ENCODE measurements at regions not wholly inside any gene's neighbourhood (a gene's known extent, or its start where the extent isn't known, plus 50 kb on each side); places are given as distances from the start of the nearest gene placed in this dataset.

DNA sequence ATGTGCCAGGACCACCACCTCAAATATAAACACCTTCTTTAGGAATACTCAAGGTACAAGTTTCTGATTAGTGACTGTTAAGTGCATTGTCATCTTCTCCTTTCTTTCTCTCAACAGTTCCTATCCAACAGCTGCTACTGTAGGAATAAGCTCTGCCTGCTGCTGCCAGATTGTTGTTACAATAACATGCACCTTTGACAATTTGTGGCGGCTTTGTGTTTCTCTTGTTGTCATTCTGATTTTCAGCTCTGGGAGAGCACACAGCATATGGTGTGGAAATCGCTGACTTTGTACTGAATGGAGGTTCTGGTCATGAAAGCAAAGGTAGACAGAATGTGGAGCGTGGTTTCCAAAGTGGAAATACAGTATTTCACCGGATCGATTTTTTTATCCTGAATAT, 182.8 kb downstream of the SEC23IP start:
- TF ChIP-seq POLR2A (IDR thresholded peaks at IDR 0.05) (no peak), EP300 (IDR thresholded peaks at IDR 0.05) (no peak)
- TF ChIP-seq, protein P1, sequence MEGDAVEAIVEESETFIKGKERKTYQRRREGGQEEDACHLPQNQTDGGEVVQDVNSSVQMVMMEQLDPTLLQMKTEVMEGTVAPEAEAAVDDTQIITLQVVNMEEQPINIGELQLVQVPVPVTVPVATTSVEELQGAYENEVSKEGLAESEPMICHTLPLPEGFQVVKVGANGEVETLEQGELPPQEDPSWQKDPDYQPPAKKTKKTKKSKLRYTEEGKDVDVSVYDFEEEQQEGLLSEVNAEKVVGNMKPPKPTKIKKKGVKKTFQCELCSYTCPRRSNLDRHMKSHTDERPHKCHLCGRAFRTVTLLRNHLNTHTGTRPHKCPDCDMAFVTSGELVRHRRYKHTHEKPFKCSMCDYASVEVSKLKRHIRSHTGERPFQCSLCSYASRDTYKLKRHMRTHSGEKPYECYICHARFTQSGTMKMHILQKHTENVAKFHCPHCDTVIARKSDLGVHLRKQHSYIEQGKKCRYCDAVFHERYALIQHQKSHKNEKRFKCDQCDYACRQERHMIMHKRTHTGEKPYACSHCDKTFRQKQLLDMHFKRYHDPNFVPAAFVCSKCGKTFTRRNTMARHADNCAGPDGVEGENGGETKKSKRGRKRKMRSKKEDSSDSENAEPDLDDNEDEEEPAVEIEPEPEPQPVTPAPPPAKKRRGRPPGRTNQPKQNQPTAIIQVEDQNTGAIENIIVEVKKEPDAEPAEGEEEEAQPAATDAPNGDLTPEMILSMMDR (IDR thresholded peaks at IDR 0.05), result no peak
- WGBS, 3 donors, result 62 to 81% (median 70%) methylated on average over 5 of the region's 5 CpGs
- no peak for DNase-seq
- Histone ChIP-seq H3K4me3 (no peak overlapping the region), H3K36me3 (no peaks in the 10 kb centered on the region), H3K27ac (no peak overlapping the region), H3K27me3 (no peaks in the 10 kb centered on the region), H3K4me1 (ENCODE audit: insufficient read depth) (no peaks in the 10 kb centered on the region), H3K9me3 (no peaks in the 10 kb centered on the region)
- intact Hi-C loops (cut with DNase I), result no loop called here

GRCh38 chr10:120076996-120077706, 184.6 kb downstream of the SEC23IP start:
- no peaks in the 10 kb centered on the region for H3K27me3 ChIP-seq
- H3K27ac ChIP-seq, result no peak overlapping the region
- DNase-seq, result no peak
- intact Hi-C loops (cut with DNase I), result no loop called here
- no peak overlapping the region for H3K4me3 ChIP-seq
- 54 to 77% (median 55%) methylated on average over 11 of the region's 11 CpGs for WGBS, 3 donors
- no peaks in the 10 kb centered on the region for H3K4me1 ChIP-seq (ENCODE audit: insufficient read depth)
- H3K36me3 ChIP-seq, result no peaks in the 10 kb centered on the region
- TF ChIP-seq POLR2A (IDR thresholded peaks at IDR 0.05) (no peak), EP300 (IDR thresholded peaks at IDR 0.05) (no peak)
- TF ChIP-seq, protein P1 (IDR thresholded peaks at IDR 0.05), result no peak
- no peaks in the 10 kb centered on the region for H3K9me3 ChIP-seq

DNA sequence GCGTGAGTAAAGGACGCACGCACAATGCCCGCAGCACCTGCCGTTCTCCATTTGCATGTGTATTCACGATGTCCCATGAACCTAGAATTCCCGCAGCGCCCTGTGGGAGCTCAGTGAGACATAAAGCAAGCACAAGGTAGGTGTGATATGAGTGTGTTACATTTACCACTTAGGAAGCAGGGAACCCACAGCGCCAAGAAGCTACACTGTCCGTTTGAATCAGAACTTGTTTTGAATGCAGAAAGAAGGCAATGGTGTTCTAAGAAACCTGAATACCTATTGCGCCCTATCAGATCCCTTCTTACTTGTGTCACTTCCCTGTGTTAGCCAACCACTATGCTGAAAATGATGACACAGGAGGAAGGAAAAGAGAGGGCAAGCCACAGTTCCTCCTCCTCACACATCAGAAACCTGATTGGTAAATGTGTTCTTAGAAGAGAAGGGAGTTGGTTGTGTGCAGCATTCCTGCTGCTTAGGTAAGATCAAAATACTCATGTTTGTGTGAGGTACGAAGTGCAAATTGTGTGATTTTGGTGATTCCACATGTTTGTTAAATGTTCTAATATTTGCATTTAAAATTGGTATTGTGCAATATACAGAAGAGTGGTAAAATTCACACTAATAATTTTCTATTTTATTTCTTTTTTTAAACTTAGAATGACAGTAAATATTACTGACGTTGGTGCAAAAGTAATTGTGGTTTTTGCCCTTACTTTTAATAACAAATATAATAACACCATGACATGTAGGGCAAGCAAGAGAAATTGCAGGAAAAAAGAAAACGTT, 185.4 kb downstream of the SEC23IP start:
- no peak for DNase-seq
- H3K27me3 ChIP-seq, result no peaks in the 10 kb centered on the region
- WGBS, 3 donors, result 38 to 60% (median 52%) methylated on average over 14 of the region's 14 CpGs

DNA sequence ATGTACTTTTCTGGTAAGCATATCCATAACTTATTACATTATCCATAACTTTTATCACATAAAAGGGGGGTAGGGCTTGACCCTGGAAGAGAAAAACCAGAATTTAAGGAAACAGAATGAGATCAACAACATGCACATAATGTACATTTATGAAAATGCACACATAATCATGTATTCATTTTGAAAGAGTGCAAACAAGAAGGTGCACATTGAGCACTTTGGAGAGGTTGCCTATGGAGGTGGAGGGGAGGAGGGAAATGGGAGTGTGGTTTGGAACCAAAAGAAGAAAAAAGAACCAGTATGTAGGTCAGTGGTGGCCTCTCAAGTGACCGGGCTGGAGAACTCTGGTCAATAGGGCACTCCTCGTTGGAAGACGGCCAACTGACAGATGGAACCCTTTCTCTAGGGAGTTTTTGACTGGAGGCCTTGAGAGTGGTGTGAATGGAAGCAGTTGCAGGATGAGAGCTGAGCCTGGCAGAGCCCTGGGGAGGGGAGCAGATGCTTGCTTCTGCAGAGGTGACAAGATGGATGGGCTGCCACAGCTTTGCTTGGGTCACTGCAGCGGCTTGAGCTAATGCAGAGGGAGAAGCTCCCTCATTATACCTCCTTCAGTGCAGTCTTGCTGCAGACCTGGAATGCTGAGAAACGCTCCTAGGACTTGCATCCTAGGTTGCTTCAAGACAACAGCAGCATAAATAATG, 192.7 kb downstream of the SEC23IP start:
- DNase-seq, result no peak
- Histone ChIP-seq H3K27me3 (no peaks in the 10 kb centered on the region), H3K4me1 (ENCODE audit: insufficient read depth) (no peaks in the 10 kb centered on the region), H3K4me3 (no peak overlapping the region), H3K27ac (no peak overlapping the region), H3K9me3 (no peaks in the 10 kb centered on the region), H3K36me3 (no peaks in the 10 kb centered on the region)
- intact Hi-C loops (cut with DNase I), result no loop called here
- 11 to 20% (median 14%) methylated on average over 5 of the region's 5 CpGs for WGBS, 3 donors
- TF ChIP-seq, protein P1 (IDR thresholded peaks at IDR 0.05), result no peak
- no peak for TF ChIP-seq POLR2A (IDR thresholded peaks at IDR 0.05)
- no peak for TF ChIP-seq EP300 (IDR thresholded peaks at IDR 0.05)

More for the DNA sequence above, 185.4 kb downstream of the SEC23IP start:
- no peak overlapping the region for H3K27ac ChIP-seq
- no peak overlapping the region for H3K4me3 ChIP-seq
- intact Hi-C loops (cut with DNase I), result no loop called here
- no peaks in the 10 kb centered on the region for H3K4me1 ChIP-seq (ENCODE audit: insufficient read depth)
- no peaks in the 10 kb centered on the region for H3K36me3 ChIP-seq
- no peaks in the 10 kb centered on the region for H3K9me3 ChIP-seq
- TF ChIP-seq, protein P1 (IDR thresholded peaks at IDR 0.05), result no peak
- TF ChIP-seq POLR2A (IDR thresholded peaks at IDR 0.05), result no peak
- TF ChIP-seq EP300 (IDR thresholded peaks at IDR 0.05), result no peak
